Astrocyte (in vitro differentiated cells and primary cell): ENCODE measurements at regions not wholly inside any gene's neighbourhood (a gene's known extent, or its start where the extent isn't known, plus 50 kb on each side); places are given as distances from the start of the nearest gene placed in this dataset.

ENCODE experiments used
- DNase-seq: peaks from one replicate; pipeline ENCODE4 v3.0.0-alpha.2; 2010; ENCODE audit warnings: low read depth
- FAIRE-seq: peaks from 2 replicates; lab custom pipeline; 2011; peaks lifted over from hg19 to GRCh38; lab: Jason Lieb, UNC
- H2AFZ ChIP-seq: 2 replicates; pipeline ENCODE4 v1.6.0; 2012; ENCODE audit warnings: low read depth, low read length, inconsistent platforms
- H3K27ac ChIP-seq: 2 replicates; pipeline ENCODE4 v1.5.1; 2011; ENCODE audit warnings: low read depth, low read length, inconsistent platforms
- H3K27me3 ChIP-seq: 2 replicates; pipeline ENCODE4 v1.6.0; 2011; ENCODE audit warnings: low read length, inconsistent platforms; ENCODE audit not compliant: insufficient read depth
- H3K36me3 ChIP-seq: 2 replicates; pipeline ENCODE4 v1.5.1; 2011; ENCODE audit warnings: low read length, inconsistent platforms; ENCODE audit not compliant: insufficient read depth
- H3K4me1 ChIP-seq: 2 replicates; pipeline ENCODE4 v1.5.1; 2011; ENCODE audit warnings: low read length, inconsistent platforms; ENCODE audit not compliant: insufficient read depth
- H3K4me2 ChIP-seq: 2 replicates; pipeline ENCODE4 v1.6.0; 2012; ENCODE audit warnings: low read length, inconsistent platforms
- H3K4me3 ChIP-seq: 2 replicates; pipeline ENCODE4 v1.5.1; 2011; ENCODE audit warnings: low read depth, mild to moderate bottlenecking, low read length, inconsistent platforms; ENCODE audit not compliant: insufficient read depth
- H3K79me2 ChIP-seq: 2 replicates; pipeline ENCODE4 v1.6.0; 2012; ENCODE audit warnings: mild to moderate bottlenecking, low read length, inconsistent platforms; ENCODE audit not compliant: insufficient read depth
- H3K9ac ChIP-seq: 2 replicates; pipeline ENCODE4 v1.6.0; 2012; ENCODE audit warnings: mild to moderate bottlenecking, low read length, inconsistent platforms
- H3K9me3 ChIP-seq: 2 replicates; pipeline ENCODE4 v1.5.1; 2012; ENCODE audit warnings: low read depth, mild to moderate bottlenecking, low read length, inconsistent platforms; ENCODE audit not compliant: insufficient read depth
- H4K20me1 ChIP-seq: 2 replicates; pipeline ENCODE4 v1.6.0; 2012; ENCODE audit warnings: low read length, inconsistent platforms; ENCODE audit not compliant: insufficient read depth
- H3K27ac Mint-ChIP-seq: one replicate; pipeline ENCODE4 v1.8.0; 2021; ENCODE audit warnings: mild to moderate bottlenecking, mixed read lengths; ENCODE audit not compliant: unreplicated experiment
- H3K27me3 Mint-ChIP-seq: one replicate; pipeline ENCODE4 v1.8.0; 2021; ENCODE audit warnings: low read depth, mixed read lengths; ENCODE audit not compliant: unreplicated experiment
- H3K36me3 Mint-ChIP-seq: one replicate; pipeline ENCODE4 v1.8.0; 2021; ENCODE audit warnings: low read depth, mixed read lengths; ENCODE audit not compliant: unreplicated experiment
- H3K4me1 Mint-ChIP-seq: one replicate; pipeline ENCODE4 v1.8.0; 2021; ENCODE audit warnings: low read depth, mixed read lengths; ENCODE audit not compliant: unreplicated experiment
- H3K4me3 Mint-ChIP-seq: one replicate; pipeline ENCODE4 v1.8.0; 2021; ENCODE audit warnings: mild to moderate bottlenecking, moderate library complexity, mixed read lengths; ENCODE audit not compliant: unreplicated experiment
- H3K9me3 Mint-ChIP-seq: one replicate; pipeline ENCODE4 v1.8.0; 2021; ENCODE audit warnings: mild to moderate bottlenecking, mixed read lengths; ENCODE audit not compliant: unreplicated experiment
- EZH2 ChIP-seq: IDR thresholded peaks from 2 replicates; pipeline ENCODE4 v1.6.1; 2012; ENCODE audit warnings: mild to moderate bottlenecking, low read length, inconsistent platforms; ENCODE audit not compliant: insufficient read depth
- TF ChIP-seq, protein P1 (sequence below): IDR thresholded peaks from 2 replicates; pipeline ENCODE4 v1.5.1; 2011; ENCODE audit warnings: low read depth, mild to moderate bottlenecking, inconsistent platforms, low read length, moderate library complexity; ENCODE audit not compliant: insufficient read depth

DNA sequence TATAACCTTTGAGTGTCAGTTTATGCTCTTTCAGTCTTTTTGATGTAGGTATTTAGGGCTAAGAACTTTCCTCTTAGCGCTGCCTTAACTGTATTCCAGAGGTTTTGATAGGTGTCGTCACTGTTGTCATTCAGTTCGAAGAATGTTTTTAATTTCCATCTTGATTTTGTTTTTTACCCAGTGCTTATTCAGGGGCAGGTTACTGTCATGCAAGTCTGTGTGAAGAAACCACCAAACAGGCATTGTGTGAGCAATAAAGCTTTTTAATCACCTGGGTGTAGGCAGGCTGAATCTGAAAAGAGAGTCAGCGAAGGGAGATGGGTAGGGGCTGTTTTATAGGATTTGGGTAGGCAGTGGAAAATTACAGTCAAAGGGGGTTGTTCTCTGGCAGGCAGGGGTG lies 142.0 kb upstream of the USP9Y start:
- no peaks in the 10 kb centered on the region for H4K20me1 ChIP-seq
- H3K36me3 ChIP-seq, result no peaks in the 10 kb centered on the region
- peaks cover 4% of the 10 kb centered on the region for H3K4me1 ChIP-seq
- Mint-ChIP-seq H3K36me3 (no peaks in the 10 kb centered on the region), H3K4me3 (no peak overlapping the region), H3K4me1 (peaks cover 29% of the 10 kb centered on the region), H3K27me3 (no peaks in the 10 kb centered on the region), H3K9me3 (peaks cover 13% of the 10 kb centered on the region), H3K27ac (peak overlapping the region; percentile 78)
- no peak for TF ChIP-seq EZH2
- TF ChIP-seq, protein P1, sequence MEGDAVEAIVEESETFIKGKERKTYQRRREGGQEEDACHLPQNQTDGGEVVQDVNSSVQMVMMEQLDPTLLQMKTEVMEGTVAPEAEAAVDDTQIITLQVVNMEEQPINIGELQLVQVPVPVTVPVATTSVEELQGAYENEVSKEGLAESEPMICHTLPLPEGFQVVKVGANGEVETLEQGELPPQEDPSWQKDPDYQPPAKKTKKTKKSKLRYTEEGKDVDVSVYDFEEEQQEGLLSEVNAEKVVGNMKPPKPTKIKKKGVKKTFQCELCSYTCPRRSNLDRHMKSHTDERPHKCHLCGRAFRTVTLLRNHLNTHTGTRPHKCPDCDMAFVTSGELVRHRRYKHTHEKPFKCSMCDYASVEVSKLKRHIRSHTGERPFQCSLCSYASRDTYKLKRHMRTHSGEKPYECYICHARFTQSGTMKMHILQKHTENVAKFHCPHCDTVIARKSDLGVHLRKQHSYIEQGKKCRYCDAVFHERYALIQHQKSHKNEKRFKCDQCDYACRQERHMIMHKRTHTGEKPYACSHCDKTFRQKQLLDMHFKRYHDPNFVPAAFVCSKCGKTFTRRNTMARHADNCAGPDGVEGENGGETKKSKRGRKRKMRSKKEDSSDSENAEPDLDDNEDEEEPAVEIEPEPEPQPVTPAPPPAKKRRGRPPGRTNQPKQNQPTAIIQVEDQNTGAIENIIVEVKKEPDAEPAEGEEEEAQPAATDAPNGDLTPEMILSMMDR, result no peak
- no peaks in the 10 kb centered on the region for H3K9me3 ChIP-seq
- H2AFZ ChIP-seq, result no peak overlapping the region
- DNase-seq, result no peak
- H3K4me2 ChIP-seq, result no peak overlapping the region
- no peaks in the 10 kb centered on the region for H3K27me3 ChIP-seq
- H3K9ac ChIP-seq, result no peak overlapping the region
- H3K4me3 ChIP-seq, result no peak overlapping the region
- H3K27ac ChIP-seq, result no peak overlapping the region
- FAIRE-seq, result no peak
- no peaks in the 10 kb centered on the region for H3K79me2 ChIP-seq

DNA sequence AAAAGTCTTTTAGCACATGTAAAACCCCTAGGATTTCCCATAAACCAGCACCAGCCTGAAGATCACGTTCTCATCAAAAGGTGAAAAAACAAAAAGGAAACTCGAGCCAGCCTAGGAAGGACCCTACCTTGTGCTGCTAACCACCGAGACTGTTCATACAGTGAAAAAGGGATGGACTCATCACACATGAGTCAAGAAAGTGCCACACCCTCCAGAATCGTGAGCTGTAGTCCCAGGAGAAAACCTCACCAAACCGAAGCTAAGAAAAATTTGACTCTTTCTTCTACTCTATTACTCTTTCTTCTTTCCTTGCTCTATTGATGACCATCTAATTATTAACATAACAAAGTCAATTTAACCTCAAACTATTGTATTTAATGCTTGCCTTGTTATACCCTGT lies 124.8 kb upstream of the USP9Y start:
- no peaks in the 10 kb centered on the region for H3K4me1 Mint-ChIP-seq
- no peaks in the 10 kb centered on the region for H3K27me3 Mint-ChIP-seq
- Histone ChIP-seq H4K20me1 (no peaks in the 10 kb centered on the region), H3K79me2 (no peaks in the 10 kb centered on the region), H2AFZ (no peak overlapping the region), H3K4me3 (no peak overlapping the region), H3K27ac (no peak overlapping the region), H3K27me3 (no peaks in the 10 kb centered on the region), H3K4me2 (no peak overlapping the region), H3K4me1 (no peaks in the 10 kb centered on the region), H3K9me3 (no peaks in the 10 kb centered on the region), H3K9ac (no peak overlapping the region), H3K36me3 (no peaks in the 10 kb centered on the region)
- FAIRE-seq, result no peak
- no peaks in the 10 kb centered on the region for H3K9me3 Mint-ChIP-seq
- H3K4me3 Mint-ChIP-seq, result no peak overlapping the region
- DNase-seq, result no peak
- no peak overlapping the region for H3K27ac Mint-ChIP-seq
- H3K36me3 Mint-ChIP-seq, result no peaks in the 10 kb centered on the region
- TF ChIP-seq, protein P1, result no peak
- no peak for TF ChIP-seq EZH2

DNA sequence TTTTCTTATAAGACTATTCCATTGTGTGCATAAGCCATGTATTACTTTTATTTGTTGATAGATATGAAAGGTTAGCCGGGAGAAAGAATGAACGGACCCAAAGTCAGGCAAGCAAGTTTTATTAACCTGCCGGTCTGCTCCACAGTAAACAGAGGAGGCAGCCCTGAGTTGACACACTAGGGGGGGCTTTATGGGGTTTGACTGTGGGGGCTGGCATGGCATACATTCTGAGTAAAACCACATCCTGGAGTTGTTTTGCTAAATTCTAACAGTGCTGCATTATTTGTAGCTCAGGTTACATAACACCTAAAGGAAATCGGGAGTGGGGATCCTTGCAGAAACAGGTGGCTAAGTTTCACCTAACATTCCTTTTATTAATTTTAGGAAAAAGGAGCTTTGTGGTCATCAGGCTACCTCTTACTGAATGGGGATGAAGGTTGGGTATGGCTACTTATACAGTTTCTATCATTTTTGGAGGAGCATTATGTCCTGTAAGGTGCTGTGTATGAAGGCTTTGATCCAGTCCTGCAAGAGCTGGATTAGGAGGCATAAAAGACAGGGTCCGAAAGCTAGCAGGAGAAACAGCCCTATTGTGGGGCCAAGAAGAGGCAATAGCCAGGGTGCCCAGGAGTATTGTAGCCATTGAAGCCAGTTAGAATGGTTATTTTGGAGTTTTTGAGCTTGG lies 107.4 kb upstream of the USP9Y start:
- TF ChIP-seq EZH2, result no peak
- TF ChIP-seq, protein P1, result no peak
- Mint-ChIP-seq H3K27ac (no peak overlapping the region), H3K36me3 (no peaks in the 10 kb centered on the region), H3K9me3 (peaks cover 3% of the 10 kb centered on the region), H3K4me1 (no peaks in the 10 kb centered on the region), H3K27me3 (no peaks in the 10 kb centered on the region), H3K4me3 (no peak overlapping the region)
- Histone ChIP-seq H3K27ac (no peak overlapping the region), H3K27me3 (no peaks in the 10 kb centered on the region), H3K4me1 (no peaks in the 10 kb centered on the region), H3K36me3 (no peaks in the 10 kb centered on the region), H3K9ac (no peak overlapping the region), H4K20me1 (no peaks in the 10 kb centered on the region), H3K4me3 (no peak overlapping the region), H3K9me3 (no peaks in the 10 kb centered on the region), H2AFZ (no peak overlapping the region), H3K79me2 (no peaks in the 10 kb centered on the region), H3K4me2 (no peak overlapping the region)
- DNase-seq, result no peak
- FAIRE-seq, result no peak
